Activated CD8-positive, alpha-beta memory T cell treated with anti-CD3 and anti-CD28 coated beads, Interleukin-2, amount 50 U/mL, for 48 hours (primary cell): ENCODE measurements at regions not wholly inside any gene's neighbourhood (a gene's known extent, or its start where the extent isn't known, plus 50 kb on each side); places are given as distances from the start of the nearest gene placed in this dataset.

ENCODE experiments used
- DNase-seq: peaks from one replicate; pipeline ENCODE4 v3.0.0-alpha.2; 2020

DNA sequence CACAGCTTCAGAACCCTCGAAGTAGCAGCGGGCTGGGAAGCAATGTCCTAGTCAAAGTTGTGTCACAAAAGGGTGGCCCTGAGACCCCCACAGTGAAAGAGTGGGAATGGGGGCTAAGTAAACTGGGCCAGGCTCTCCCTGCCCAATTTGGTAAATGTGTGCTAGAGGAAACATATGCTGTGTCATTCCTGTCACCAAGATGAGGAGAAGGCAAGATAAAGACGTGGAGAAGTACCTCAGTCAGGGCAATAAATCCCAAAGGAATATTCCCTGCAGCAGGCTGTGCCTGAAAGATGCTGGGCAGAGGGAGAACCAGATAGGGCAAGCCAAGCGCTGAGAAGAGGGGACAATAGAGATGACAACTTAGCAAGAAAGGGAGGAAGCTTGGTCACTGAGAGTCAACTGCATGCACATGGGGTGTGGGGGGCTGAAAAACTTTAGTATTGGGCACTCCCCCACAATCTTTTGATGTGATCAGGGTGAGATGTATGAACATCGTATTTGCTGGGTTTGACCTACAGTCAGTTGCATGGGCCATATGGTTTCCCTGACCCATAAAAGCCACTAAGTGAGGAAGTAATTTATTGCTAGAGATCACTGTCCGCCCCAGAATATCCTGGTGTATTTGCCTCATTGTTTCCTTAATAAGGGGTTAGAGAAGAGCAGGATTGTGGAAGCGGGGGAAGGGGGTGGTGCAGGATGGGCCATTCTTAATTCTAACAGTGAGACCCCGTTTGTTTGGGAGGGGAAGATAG, 49.9 kb upstream of the CXCR4 start:
- no peak for DNase-seq
